HG03025 (cell line): ENCODE measurements at regions not wholly inside any gene's neighbourhood (a gene's known extent, or its start where the extent isn't known, plus 50 kb on each side); places are given as distances from the start of the nearest gene placed in this dataset.
"Not testable (repeated sequence)": the region's sequence is repeated elsewhere in the genome, so short reads cannot be mapped to it uniquely, and the experiment has no call there.

ENCODE experiments used
- ATAC-seq: cut with Tn5 transposase; IDR thresholded peaks from one replicate; pipeline ENCODE4 v1.9.1; 2021; ENCODE audit warnings: mild to moderate bottlenecking, moderate library complexity; ENCODE audit not compliant: unreplicated experiment, low FRiP score

- no peak for ATAC-seq
Observed at GRCh38 chr21:22356663-22357062, 1358.5 kb downstream of the NCAM2 start.

GRCh38 chr21:22359599-22359998 lies 1361.4 kb downstream of the NCAM2 start:
- not testable (repeated sequence) for ATAC-seq

GRCh38 chr21:22363504-22363903 lies 1365.3 kb downstream of the NCAM2 start:
- no peak for ATAC-seq

GRCh38 chr21:22364163-22364562 lies 1366.0 kb downstream of the NCAM2 start:
- ATAC-seq = no peak

- ATAC-seq = no peak
Observed at GRCh38 chr21:22374218-22374969, 1376.2 kb downstream of the NCAM2 start.

GRCh38 chr21:22377795-22378194 lies 1379.6 kb downstream of the NCAM2 start:
- ATAC-seq = not testable (repeated sequence)

- no peak for ATAC-seq
Observed at GRCh38 chr21:22393324-22393723, 1395.1 kb downstream of the NCAM2 start.

DNA sequence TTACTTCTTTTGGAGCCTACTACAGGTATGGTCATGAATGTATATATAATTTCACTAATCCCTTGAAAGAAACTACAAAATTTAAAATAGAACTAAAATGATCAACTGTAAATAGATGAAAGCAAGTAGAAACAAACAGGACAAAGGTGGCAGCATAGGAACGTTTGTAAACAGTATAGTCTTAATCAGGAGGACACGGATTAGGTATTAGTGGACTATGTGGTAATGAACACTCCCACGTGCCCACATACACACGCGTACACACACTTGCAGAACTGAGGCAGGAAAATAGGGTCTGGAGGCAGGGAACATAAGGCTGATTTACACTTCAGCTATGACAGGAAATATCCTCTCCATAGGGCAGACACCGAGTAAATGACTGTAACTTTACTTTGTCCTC lies 1397.8 kb downstream of the NCAM2 start:
- ATAC-seq = no peak

DNA sequence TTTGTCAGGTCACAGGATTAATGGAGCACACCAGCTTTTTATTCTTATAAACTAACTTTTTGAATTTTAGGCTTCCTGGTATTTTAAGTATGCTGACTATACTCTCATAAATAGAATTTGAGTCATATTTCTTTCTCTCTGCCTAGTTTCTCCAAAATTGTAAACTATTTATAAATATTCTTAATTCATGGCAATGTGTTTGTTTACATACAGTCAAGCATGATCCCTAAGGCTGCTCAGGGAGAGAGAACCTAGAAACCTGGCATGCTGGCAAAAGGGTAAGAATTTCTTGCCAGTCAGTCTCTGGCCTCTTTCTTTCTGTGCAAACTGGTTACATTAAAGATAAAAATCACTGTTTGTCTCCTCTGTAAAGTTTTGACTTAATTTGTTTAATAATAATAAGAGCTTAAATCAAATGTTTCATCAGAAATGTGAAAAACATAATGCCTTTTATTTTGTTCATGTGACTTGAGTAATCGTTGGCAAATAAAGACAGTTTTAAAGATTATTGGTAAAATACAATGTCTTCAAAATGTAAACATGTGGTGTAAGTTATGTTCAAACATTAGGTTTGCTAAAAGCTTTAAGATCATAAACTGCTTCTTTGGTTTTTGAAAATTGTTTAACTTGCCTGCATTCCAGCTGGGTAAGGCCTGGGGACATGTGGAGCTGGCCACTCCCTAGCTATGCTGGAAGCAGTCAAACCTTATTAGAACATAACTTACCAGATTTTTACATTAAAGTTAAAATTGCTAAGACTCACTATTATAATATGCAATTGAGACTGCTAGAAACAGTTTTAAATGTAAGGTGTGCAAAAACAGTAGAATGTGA lies 1401.7 kb downstream of the NCAM2 start:
- ATAC-seq = no peak

GRCh38 chr21:22409571-22409970 lies 1411.4 kb downstream of the NCAM2 start:
- ATAC-seq = no peak

- ATAC-seq = no peak
Observed at GRCh38 chr21:22416555-22416954, 1418.3 kb downstream of the NCAM2 start.

DNA sequence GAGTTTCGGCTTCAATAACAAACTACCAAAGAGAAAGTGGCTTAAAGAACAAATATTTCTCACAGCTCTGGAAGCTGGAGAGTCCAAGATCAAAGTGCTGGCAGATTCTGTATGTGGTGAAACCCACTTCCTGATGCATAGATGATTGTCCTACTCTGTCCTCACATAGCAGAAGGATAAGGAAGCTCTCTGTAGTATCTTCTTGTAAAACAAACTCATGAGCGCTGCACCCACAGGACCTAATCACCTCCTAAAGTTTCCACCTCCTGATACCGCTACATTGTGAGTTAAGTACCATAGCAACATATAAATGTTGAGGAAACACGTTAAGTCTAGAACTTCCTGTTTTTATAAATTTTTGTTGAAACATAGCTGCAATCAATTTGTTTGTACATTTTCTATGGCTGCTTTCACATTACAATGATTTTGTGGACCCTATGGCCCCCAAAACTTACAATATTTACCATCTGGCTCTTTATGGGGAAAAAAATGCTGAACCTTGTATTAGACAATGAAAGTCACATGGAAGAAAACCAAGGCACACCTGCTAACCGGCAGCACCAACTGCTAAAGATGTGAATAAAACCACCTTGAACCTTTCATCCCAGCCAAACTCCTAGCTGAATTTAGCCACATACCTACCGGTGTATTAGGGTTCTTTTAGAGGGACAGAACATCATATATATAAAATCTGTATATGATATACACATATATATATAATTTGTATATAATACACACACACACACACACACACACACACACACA lies 1423.4 kb downstream of the NCAM2 start:
- ATAC-seq = no peak

DNA sequence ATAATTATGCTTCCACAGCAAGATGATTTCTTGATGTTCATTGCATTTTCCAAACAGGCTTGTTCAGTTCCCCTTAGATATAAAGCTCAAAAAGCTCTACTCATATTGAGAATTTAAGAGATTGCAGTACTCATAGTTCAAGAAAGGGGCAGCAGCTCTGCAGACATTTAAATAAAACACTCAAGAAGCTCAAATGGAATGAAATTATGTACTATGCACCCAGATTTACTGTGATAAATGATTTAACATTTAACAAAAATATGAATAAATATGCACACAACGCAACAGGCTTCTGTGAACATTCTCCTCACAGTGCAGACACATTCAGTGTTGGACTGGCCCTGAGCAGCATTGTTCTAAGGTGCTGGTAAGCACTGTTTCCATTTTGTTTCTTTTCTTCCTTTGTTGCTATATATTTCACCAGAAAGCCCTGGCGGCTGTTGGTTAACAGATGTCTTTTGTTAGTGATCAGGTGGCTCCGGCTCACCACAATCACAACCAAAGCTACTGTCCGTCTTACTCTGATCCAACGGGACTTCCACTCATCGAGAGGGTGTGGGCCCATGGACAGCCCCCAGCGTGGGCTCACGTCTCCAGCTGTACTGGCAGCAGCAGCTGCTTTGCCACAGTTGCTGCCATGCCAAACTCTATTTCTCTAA lies 1440.3 kb downstream of the NCAM2 start:
- no peak for ATAC-seq

GRCh38 chr21:22444990-22445389 lies 1446.8 kb downstream of the NCAM2 start:
- no peak for ATAC-seq

- ATAC-seq = no peak
Observed at GRCh38 chr21:22450507-22450906, 1452.3 kb downstream of the NCAM2 start.

DNA sequence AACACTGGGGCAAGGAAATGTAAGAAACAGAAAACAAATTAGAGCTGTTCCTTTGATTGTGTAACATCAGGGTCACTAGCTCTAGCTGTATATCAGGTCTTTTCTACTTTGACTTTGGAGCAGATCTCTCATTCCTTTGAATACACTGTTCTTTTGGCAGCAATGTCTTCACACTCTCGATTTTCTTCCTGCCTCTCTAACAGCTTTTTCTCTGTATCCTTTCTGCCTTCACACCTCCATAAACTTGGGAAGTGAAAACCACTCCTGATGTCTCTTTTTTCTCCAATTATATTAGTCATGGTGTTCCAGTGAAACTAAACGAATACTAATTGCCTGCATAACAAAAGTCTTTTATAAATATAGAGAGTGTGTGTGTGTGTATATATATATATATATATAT lies 1458.0 kb downstream of the NCAM2 start:
- ATAC-seq = no peak

GRCh38 chr21:22468893-22469292 lies 1470.7 kb downstream of the NCAM2 start:
- ATAC-seq = no peak

GRCh38 chr21:22474403-22474802 lies 1476.2 kb downstream of the NCAM2 start:
- ATAC-seq = no peak

DNA sequence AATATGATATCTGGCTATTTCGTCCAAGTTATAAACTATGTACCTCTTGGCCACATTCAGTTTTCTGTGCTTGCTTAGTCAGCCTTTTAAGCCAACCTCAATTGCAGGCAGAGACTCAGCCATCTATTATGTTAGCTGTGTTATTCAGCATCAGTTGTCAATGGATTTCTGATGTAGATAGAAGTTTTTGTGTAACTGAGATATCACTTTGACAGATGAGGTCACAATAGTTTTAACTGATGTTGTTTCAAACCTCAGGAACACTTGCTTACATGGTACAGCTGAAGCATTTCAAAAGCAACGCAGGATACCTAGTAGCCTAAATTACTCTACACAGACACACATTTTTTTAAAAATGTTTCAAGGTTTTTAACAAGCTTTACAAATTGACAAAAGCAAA lies 1478.0 kb downstream of the NCAM2 start:
- no peak for ATAC-seq
